Muscle of back (tissue), 3 donors: ENCODE measurements at regions not wholly inside any gene's neighbourhood (a gene's known extent, or its start where the extent isn't known, plus 50 kb on each side); places are given as distances from the start of the nearest gene placed in this dataset.
"Not testable (repeated sequence)": the region's sequence is repeated elsewhere in the genome, so short reads cannot be mapped to it uniquely, and the experiment has no call there.

Source experiments
- DNase-seq, 3 donors: peaks; one replicate each; pipeline versions ENCODE4 v3.0.0 to v3.0.0-alpha.2; 2013

DNA sequence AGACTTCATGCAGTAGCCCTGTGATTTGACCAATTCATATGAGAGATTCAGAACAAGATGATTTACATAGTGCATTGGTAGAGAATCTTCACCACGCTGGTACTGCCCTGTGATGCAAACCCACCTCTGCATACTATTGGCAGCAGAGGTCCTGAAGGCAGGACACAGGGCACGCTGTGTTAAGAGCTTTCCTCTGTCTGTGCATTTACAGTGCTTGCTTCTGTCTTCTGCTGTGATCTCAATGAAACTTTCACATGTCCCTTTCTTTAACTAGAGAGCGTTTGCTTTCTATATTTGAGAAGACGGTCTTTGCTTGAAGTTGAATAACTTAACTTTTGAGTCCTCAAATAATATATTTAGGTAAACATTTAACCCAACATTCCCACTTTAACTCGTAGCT, 219.0 kb upstream of the SPRY2 start:
- peak in 1 of 3 donors; percentile 54 for DNase-seq

DNA sequence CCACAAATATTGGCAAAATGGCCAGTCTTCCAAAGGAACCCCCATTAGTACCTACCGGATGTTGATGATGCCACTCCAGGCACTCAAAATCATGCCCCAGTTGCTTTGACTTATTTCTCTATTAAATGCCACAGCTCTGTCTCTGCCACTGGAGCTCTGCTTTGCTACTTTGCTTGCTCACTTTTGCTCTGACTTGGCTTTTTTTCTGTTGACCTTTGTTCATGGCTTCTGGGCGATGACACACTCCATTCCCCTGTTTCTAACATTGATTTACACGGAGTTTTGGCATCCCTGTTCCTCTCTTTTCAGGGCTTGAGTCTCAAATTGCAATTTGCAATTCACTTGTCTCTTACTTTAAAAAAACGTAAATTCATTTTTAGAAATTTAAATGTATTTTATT, 217.1 kb upstream of the SPRY2 start:
- DNase-seq, result no peak

DNA sequence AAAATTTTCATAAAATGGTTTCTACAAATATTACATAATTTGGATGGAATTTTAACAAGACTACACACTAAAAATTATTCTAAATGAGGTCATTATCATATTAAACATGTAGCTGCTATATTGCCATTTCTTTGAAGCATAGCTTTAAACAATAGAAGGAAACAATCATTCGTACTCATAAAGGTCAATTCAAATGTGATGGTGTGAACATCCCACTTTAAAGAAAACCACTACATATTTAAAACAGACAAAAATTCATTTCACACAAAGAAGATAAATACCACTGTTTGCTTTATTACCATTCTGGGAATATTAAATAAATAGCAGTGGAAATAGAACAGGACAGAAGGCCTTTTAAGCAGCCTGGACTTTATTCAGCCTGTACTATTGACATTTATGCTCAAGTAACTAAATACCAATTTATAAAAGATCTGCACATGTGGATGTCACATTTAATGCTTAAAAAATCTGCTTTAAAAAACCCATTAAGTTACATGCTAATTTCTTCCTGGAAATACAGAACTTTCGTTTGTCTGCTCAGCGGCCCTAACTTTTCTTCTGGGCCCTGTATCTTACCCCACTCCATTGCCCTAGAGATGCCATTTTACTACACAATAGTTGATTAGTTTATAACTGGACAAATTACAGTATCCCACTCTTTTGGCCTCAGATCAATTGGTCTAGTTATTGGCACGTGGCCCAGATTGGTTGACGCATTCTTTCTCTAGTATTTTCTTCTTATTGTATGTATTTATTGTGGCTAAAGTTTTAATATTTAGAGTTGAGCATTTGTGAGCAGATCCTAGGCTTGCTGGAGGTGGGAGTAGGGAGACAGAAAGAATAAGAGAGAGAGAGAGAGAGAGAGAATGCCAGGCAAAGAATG, 215.1 kb upstream of the SPRY2 start:
- peak in 1 of 3 donors; percentile 57 for DNase-seq

DNA sequence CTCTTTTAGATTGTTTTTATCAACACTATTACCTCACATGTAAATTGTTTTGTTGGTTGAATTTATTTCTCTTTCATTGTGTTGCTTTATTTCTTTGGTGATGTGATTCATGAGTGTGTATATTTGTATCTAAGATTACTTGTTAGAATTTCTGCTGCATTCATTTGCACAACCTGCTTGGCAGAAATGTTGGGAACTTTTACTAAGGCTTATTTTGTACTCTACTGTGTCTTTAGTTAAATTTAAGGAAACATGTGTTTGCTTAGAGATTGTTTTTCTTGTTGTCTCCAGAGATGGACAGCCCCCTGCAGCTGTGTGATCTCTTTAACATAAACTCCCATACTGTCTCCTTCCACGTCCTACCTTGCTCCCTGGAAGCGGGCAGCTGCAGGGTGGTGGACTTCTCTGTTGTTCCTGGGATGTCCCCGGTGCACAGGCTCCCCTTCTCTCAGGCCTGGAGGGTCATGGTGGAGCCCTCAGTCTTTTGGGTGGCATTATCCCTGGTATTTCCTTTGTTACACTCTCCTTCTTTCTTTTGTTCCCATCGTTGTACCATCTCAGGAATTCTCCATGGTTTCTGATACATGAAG, 212.0 kb upstream of the SPRY2 start:
- DNase-seq, result peak in 1 of 3 donors; percentile 84

DNA sequence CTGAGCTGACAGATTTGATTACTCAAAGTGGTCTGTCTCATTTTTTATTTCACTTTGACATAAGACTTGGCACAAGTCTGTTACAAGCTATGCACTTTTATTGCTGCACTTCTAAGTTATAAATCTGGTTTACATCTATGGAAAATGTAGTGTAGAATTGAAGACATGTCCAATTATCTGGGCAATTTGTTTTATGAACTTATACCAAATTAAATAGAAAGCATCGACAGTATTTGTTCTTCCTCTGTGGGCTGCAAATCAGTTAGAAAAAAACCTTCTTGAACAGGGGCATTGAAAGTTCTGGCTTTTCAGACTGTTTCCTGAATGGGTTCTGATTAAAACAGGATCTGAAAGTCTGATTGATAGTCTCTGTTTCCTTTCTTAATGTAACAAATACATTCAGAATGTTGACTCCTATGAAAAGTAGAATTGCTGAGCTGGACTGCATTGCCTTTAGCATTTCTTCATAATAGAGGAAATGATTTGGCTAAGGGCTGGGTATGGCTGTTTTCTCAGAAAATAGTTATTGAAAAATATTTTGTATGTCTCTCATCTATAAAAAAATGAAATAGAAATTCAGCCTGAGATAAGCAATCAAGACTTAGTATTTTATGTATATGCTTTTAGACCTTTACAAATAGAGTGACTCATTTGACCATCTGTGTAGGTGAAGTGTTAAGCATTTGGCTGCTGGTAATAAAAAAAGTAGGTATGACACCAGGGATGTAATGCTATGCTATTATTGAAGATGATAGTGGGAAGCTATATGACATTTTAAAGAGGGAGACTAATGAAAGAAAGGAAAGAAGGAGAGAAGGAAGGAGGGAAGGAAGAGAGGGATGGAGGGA, 210.9 kb upstream of the SPRY2 start:
- peak in 1 of 3 donors; percentile 78 for DNase-seq

DNA sequence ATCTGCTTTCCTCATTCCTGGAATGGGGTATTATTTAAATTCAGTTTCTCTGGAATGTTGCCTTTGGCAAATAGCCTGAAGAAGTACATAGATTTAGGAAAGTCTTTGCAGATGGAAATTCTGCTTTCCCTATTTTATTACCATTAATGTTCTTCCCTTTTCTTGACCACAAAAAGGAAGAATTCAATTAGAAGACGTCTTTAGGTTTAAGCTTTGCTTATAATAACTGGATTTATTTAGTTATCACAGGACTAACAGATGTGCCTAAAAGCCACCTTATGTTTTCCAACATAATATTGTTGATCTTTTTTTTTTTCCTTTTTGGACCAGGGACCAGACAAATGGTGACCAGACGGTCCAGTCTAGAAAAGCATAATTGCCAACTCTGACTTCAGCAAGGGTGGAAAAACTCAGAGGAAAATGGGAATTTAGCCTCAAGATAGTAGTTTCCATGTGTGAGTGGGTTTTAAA, 210.1 kb upstream of the SPRY2 start:
- DNase-seq, result peak in 2 of 3 donors; percentile 80 to 89

DNA sequence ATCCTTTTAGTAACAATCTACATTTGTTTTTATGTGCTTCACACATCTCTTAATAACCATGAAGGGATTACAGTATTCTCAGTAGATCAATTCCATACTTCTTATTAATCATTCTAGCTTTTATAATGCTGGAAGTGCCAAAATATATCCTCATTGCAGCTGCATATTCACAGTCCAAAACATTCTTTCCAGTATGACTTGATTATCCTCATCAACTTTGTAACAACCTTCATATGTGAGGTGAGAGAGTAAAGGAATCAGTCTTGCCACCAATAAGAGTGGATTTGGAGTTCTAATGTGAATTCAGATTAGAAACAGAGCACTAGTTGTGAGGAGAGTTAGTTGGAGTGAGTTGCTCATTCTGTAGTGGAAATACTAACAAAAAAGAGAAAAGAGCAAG, 208.0 kb upstream of the SPRY2 start:
- DNase-seq, result peak; percentile 65 to 87 (median 84)

DNA sequence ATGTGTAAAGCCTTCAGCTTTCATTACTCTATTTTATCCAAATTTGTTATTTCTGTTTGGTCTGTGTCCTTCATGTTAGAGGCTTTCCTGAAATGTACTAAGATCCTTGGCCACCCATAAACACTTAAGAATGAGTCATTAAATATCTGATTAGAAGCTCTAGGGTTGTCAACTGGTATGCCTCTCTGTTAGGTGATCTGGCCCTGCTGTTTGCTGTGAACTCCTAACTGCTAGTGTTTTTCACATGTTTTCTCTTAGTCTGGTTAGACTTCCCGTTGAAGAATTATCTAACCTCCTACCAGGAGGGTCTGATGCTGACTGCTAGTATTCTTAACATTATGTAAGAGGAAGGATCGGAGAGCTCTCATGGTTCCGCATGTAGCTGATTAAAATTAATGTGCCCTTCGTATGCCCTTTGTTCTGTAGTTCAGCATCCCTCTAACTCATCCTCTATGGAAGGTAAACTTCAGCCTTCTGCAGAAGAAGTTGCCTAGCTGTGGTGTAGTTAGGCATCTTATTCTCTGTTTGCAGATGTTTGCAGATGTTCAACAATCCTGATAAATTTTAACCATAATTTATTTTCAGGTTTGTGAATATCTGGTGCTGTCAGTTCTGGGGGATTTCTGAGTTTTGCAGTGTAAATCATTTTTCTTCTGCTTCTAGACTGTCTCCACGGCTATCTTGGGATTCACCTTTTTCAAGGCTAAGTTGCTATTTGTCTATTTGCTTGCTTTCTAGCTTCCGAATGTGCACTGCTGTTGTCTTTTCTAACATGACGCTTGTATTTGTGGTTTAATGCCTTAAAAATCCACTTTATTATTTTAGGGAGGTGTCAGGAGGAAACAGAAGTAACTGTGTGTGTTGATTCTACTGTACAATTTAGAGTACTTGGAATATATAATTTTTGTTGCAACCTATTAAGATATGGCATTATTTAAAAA, 207.2 kb upstream of the SPRY2 start:
- peak in 1 of 3 donors; percentile 59 for DNase-seq

DNA sequence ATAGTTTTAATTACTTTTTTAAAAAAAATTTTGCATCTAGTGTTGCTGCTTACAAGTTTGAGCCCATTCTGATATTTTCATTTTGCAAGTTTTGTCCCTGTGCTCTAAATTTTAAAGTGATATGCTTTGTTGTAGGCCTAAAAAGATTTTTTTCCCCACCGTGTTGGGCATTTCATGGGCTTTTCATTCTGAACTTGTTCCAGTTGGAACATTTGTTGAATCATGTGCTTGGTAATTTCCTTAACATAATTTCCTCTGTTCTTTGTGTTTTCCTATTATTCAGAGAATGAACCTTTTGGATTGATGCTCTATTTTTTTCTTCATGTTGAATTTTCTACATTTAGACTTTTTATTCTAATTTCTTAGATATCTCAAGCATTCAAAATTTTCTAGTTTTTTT, 206.4 kb upstream of the SPRY2 start:
- DNase-seq, result no peak

DNA sequence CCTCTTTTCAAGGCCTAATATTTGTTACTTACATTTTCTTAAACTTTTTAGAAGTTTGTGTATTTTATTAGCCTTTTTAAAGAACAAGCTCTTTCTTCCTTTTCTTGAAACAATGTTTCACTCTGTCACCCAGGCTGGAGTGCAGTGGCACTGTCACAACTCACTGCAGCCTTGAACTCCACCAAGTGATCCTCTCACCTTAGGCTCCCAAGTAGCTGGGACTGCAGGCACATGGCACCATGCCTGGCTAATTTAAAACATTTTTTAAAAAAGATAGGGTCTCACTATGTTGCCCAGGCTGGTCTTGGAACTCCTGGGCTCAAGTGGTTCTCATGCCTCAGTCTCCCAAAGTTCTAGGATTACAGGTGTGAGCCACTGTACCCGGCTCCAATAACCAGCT, 192.2 kb upstream of the SPRY2 start:
- no peak for DNase-seq

DNA sequence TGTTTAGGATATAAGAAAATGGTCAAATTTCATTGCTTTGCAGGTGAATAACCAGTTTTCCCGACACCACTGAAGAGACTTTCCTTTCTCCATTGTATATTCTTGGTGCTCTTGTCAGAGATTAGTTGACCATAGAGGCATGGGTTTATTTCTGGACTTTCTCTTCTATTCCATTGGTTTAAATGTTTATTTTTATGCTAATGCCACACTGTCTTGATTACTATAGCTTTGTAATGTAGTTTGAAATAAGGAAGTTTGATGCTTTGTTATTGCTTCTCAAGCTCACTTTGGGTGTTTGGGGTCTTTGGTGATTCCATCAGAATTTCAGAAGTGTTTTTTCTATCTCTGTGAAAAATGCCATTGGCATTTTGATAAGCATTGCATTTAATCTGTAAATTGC, 190.0 kb upstream of the SPRY2 start:
- DNase-seq, result no peak

DNA sequence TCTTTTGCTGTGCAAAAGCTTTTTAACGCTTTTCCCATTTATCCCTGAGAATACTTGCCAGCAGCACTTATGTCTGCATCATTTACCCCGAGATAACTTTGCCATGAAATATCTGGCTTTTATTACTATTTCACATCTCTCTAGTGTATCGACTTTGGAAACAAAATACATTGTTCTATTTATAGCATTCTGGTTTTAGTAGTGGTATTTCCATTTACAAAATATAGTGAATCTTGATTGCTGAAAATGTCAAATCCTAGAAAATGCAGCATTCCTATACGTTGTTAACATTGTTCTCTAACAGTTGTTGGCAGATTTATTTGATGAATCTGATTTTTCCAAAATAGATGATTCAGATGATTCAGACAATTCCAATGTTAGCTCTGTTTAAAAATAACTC, 189.3 kb upstream of the SPRY2 start:
- DNase-seq, result peak; percentile 35 to 73 (median 39)

DNA sequence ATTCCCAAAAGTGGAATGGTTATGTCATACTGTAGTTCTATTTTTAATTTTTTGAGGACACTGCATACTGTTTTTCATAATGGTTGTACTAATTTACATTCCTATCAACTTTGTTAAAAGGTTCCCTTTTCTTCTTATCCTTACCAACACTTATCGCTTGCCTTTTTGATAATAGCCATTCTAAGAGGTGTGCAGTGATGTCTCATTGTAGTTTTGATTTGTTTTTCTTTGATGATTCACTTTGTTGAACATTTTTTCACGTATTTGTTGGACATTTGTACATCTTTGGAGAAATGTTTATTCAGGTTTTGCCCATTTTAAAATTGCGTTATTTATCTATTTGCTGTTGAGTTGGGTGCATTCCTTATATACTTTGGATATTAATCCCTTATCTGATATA, 188.8 kb upstream of the SPRY2 start:
- peak in 1 of 3 donors; percentile 49 for DNase-seq

DNA sequence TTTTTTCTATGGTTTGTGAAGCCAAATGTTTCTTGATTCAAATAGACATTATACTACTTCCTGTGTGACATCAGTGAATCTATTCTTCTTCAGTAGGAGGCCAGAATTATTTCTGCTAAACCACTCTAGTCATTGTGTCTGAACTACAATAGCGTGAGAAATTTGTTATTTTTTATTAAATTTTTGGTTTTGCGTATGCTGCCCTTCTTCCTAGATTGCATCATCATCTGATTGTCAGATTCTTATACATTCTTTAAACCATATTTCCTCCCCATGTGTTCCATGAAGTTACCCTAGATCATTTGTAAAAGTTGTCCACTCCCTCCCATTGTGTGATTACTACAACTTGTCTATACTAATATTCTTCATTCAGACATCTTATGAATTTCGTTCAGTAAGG, 187.8 kb upstream of the SPRY2 start:
- no peak for DNase-seq

DNA sequence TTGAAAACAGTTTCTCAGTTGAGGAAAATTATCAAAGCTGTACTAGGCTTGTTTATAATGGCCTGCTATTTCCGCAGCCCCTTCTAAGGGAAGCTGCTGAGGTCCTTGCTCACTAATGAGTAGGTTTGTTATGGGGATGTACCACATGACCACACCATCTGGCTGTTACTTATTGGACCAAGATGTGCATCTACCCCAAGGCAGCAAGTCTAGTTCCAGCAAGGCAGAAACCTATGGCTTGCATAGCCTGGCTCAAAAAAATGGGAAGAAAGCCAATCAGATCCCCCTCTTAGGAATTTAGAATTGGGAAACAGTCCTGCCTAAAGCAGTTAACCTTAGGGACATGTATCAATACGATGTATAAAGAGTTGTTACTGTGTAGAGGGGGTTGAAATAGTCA, 186.5 kb upstream of the SPRY2 start:
- no peak for DNase-seq

DNA sequence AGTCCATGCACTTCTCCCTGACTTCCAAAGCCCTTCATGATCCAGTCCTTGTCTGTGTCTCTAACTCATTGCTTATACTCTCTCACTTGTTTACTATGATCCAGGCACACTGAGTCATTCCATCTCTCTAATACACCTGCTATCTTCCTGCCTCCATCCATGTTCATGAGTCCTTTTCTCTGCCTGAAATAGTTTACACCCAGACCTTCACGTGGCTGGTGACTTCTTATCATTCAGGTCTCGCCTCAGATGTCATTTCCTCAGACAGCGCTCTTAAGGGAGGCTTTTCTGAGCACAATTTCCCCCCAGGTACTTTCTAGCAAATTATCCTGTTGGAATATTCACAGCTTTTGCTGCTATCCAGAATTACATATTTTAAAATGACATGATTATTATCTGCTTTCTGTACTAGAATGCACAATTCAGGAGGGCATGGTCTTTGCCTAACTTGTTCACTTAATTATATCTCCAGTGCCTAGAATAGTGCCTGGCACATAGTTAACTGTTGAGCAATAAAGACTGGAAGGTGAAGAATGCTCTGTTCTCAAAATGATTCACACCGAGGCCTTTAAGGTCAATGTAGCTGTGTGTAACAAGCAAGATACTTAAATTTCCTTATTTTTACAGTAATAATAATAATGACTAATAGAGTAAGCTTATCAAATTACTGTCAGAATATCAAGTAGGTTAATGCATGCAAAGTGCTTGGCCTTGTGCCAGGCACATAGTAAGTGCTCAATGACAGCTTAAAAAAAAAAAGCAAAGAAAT, 183.7 kb upstream of the SPRY2 start:
- DNase-seq, result no peak

DNA sequence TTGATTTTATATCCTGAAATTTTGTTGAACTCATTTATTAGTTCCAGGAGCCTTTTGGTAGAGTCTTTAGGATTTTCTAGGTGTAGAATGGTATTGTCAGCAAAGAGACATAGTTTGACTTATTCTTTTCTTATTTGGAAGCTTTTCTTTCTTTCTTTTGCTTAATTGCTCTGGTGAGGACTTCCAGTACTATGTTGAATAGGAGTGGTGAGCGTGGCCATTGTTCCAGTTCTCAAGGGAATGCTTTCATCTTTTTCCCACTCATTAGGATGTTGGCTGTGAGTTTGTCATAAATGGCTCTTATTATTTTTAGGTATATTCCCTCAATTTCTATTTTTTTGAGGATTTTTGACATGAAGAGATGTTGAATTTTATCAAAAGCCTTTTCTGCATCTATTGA, 182.2 kb upstream of the SPRY2 start:
- no peak for DNase-seq

DNA sequence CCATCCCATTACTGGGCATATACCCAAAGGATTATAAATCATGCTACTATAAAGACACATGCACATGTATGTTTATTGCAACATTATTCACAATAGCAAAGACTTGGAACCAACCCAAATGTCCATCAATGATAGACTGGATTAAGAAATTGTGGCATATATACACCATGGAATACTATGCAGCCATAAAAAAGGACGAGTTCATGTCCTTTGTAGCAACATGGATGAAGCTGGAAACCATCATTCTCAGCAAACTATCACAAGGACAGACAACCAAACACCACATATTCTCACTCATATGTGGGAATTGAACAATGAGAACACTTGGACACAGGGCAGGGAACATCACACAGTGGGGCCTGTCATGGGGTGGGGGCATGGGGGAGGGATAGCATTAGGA, 181.5 kb upstream of the SPRY2 start:
- not testable (repeated sequence) for DNase-seq

DNA sequence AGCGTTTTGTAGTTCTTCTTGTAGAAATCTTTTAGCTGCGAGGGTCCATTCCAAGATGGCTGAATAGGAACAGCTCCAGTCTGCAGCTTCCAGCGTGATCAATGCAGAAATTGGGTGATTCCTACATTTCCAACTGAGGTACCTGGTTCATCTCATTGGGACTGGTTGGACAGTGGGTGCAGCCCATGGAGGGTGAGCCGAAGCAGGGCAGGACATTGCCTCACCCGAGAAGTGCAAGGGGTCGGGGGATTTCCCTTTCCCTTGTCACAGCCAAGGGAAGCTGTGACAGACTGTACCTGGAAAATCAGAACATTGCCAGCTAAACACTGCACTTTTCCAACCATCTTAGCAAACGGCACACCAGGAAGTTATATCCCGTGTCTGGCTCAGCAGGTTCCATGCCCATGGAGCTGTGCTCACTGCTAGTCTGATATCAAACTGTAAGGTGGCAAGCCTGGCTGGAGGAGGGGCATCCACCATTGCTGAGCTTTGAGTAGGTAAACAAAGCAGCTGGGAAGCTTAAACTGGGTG, 176.0 kb upstream of the SPRY2 start:
- DNase-seq, result no peak

DNA sequence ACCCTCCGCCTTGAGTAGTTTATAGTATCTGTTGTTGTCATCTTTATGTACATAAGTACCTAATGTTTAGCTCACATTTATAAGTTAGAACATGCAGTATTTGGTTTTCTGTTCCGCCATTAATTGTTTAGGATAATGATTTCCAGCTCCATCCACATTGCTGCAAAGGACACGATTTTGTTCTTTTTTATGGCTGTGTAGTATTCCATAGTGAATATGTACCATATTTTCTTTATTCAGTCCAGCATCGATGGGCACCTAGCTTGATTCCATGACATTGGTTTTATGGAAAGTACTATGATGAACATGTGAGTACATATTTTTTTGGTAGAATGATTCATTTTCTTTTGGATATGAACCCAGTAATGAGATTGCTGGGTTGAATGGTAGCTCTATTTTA, 174.4 kb upstream of the SPRY2 start:
- DNase-seq, result no peak
